HG03378 (cell line): ENCODE measurements at regions not wholly inside any gene's neighbourhood (a gene's known extent, or its start where the extent isn't known, plus 50 kb on each side); places are given as distances from the start of the nearest gene placed in this dataset.
A peak's percentile ranks its signal among the peaks of the same experiment; 100 is the strongest.

ENCODE experiments used
- ATAC-seq: cut with Tn5 transposase; IDR thresholded peaks from one replicate; pipeline ENCODE4 v1.9.1; 2021; ENCODE audit warnings: mild to moderate bottlenecking, moderate library complexity; ENCODE audit not compliant: unreplicated experiment

DNA sequence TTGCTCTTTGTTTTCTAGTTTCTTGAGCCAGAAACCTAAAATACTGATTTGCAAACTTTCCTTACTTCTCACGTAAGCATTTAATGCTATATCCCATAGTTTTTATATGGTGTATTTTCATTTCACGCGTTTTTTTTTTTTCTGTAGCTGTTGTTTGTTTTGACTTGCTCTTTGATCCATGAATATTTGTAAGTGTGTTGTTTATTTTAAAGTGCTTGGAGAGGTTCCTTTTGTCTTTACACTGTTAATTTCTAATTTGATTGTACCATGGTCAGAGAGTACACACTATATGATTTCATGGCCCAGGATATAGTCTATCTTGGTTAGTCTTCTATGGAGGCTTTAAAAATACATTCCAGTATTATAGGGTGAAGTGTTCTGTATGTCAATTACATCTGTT lies 84.8 kb upstream of the RNF217 start:
- no peak for ATAC-seq

DNA sequence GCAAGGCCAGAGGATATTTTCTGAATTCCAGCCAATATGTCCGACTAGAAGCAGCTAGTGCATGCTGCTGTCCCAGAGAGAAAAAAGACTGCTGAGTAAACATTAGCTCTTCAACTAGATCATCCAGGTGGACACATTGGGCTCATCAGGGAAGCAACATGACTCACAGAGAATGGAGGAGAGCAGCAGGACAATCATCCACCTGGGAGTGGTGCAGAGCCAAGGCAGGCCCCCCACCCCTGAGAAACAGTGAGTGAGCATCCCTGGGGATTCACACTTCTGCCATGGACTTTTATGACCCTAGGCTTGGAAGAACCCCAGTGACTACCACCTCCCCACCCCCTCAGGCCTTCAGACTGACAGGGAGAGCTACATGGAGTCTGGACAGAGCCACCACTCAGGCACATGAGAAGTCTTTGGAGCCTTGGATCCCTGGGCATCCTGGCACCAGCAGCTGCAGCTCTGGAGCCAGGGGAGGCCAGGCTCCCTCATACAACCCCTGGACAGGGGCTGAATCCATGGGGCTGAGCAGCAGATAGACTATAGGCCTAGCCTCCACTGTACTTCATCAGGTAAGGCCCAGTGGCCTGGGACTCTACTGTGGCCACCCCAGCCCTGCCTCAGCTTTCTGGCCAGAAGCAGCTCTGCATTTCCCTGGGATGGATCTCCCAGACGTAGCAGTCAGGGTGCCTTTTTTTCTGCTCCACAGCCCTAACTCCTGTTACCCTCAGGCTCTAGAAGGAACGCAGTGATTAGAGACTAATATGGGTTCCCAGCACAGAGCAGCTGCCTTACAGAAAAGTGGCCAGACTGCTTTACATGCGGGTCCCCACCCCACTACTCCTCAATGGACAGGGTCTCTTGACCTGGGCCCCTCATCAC lies 82.9 kb upstream of the RNF217 start:
- no peak for ATAC-seq

DNA sequence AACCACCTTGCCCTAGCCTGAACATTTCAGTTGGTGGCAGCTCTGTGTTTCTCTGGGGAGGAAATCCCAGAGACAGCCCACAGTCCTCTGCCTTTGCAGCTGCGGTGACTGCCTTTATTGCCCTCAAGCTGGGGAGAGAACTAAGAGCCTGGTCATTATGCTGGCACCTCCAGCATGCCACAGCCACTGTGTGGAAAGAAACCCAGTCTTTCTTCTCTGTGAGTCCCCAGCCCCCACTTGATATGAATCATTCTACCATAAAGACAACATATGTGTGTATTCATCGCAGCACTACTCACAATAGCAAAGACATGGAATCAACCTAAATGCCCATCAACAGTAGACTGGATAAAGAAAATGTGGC lies 82.3 kb upstream of the RNF217 start:
- no peak for ATAC-seq

DNA sequence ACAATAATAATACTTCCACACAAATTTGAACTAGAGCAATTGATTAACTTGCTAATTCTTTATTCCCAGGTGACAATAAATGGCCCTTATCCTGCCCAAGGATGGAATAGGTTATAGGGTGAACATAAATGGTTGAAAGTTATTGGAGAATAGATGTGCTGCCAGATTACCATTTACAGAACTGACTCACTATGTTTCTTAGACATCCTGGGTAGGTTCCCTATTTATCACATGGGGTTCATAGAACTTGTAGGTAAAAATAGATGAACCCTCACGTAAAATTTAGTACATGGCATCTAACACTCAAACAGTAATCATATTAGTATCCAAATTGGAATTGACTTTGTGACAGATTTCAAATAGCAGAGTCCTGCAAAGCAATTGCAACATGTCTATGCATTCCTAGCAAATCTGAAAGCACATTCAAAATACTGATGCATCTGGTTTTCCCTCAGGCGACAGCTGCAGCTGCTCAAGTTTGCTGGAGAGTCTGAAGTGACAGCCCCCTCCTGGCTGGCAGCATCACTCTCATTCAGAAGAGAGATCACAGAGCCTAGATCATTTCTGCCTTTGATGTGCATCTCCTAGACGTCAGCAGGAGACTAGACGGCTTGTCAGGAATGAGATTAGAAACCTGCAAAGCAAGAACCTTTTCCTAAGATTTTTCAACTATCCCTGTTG lies 80.2 kb upstream of the RNF217 start:
- ATAC-seq: no peak

DNA sequence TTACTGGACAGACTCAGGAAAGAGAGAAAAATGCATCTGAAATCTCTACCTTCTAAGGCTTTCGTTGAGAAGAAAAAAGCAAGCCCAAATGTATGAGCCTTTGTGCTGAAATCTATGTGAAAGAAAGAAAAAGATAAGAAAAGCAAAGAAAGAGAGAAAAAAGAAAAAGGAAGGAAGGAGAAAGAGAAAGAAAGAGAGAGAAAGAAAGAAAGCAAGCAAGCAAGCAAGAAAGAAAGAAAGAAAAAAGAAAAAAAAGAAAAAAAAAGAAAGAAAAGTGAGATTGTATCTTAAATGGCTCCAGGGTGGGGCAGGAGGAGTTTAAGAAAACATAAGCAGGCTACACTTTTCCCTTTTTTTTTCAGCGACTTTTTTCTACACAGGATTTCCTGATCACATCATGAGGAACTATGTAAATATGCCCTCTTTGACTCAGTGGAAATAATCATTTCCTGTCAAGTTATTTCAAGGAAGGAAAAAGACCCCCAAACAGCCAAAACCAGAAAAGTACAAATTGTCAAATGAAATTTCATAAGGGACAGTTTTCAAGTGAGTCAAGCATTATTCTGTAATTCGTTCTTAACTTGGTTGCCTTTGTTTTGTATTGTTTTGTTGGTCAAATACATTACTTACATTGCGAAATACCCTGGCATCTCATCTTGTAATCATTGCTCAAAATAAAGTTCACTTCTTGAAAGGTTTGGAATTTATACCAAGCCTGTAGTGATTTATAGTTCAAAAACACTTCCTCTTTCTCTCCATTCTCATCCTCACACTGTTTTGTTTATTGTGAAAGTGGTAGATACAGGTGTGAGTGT lies 79.5 kb upstream of the RNF217 start:
- no peak for ATAC-seq

DNA sequence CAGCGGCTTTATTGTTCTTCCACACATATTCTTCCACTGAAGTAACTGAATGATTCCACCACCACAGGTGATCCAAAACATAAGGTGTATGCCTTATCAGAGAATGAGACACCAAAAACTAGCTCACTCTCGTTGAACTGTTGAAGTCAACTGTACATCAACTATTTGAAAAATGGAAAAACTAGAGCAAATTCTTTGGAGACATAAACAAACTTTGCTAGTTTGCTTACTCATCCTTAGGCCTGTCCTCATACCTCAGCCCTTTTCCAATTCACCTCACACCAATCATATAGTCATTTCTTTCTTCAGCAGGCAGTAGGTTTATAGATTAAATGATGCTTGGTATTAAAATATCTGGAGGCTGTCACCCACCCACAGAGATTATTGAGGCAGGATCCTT lies 77.1 kb upstream of the RNF217 start:
- ATAC-seq: no peak

DNA sequence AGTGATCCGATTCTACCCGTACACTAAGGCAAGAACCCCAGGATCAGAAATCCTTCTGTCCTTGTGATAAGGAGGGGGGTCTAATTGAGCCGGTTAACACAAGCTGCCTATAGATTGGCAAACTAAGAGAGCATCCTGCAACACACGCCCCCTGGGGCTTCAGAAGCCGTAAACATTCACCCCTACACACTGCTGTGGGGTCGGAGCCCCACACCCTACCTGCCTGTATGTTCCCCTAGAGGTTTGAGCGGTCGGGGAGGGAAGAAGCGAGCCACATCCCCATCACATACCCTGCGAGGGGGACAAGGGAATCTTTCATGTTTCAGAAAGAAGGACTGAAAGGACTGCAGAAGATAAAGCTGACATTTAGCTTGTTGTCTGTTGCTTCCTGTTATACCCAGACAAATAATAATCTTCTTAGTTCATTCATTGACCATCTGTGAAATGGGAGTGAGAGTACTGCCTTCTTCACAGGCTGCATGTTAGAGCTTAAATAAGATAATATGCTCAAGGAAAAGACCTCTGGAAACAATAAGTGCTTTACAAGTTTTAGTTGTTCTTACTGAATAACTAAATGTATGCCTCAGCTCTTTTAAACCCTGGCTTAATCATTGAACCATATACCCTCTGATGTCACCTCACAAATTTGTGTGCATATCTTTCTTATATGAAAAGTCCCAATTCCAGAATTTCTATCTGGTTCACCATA lies 74.2 kb upstream of the RNF217 start:
- ATAC-seq: peak; percentile 24

DNA sequence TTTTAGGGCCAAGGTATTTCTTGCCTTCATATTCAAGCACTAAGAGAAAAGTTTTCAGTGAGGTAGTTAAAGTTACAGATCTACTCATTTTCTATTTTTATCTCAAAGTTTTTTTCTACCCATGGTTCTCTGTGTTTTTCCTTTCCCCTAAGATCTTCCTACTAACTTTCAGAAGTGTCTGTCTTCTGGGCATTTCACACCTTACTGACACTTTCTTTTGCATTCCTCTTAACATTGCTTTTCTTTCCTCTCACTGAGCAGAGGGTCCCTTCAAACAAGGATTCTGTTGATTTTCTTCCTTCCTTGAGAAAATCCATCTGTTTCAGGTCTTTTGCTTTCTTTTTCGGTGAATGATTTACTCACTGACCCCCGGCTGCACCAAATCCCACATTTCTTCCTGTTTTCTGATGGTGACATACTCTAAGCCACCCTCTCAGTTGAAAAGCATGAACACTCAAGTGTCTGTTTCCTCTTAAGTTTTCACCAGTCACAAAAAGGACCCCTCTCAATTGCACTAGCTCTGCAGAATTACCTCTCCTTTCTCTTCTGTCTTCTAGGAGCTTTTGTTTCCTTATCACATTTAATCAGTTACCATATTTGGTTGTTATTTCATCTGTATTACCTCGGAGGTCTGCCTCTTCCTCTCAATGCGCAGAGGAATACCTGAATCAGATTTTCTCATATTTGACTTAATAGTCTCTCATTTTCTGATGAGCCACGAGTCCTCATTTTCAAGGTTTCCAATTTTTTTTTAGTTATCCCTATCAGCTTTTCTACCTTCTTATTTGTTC lies 73.5 kb upstream of the RNF217 start:
- ATAC-seq: peak; percentile 64

DNA sequence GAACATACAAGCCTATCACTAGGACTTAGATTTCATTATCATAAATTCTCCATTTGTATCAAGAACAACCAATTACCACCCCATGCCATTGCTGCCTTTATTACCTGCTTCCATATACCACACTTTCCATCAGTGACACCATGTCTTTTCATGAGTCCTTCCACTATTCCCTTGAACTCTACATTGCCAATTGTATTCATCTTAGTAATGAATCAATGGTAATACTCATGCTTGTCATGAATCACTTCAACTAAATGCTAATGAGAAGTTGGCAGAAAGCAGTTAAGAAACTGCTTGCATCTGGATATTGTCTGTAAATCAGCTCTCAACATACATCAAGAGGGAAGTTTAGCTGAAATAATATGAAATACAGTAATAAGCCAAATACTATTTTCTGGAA lies 61.2 kb upstream of the RNF217 start:
- no peak for ATAC-seq

DNA sequence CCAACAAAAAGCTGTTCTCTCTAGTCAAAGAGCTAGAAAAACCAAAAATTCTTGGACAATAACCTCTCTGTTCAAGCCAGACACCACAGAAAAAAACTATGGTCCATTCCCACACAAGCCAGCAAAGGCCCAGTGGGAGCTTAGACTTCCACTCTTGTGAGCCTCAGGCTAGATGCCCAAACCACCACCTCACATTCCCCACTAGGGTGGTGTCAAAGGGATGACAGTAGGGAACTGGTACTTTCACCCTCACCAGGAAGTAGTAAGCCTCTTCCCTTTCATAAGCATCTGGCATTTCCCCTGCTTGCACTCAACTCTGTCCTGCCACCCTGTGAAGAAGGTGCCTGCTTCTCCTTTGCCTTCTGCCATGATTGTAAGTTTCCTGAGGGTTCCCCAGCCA lies 58.4 kb upstream of the RNF217 start:
- ATAC-seq: no peak

DNA sequence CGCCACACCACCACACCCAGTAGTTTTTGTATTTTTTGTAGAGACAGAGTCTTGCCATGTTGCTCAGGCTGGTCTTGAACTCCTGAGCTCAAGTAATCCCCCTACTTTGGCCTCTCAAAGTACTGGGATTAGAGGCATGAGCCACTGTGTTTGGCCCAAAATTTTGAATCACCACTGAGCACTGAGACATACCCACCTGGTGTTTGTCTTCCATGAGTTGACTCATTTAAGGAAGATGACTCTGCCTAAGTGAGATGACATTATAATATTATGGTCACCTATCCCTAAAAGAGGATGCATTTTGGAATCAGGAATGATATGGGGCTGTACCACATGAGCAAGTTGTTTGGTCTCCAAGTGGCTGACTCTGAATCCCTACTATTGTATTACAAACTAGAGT lies 54.6 kb upstream of the RNF217 start:
- ATAC-seq: no peak
